PC-3 (cell line): ENCODE measurements at regions not wholly inside any gene's neighbourhood (a gene's known extent, or its start where the extent isn't known, plus 50 kb on each side); places are given as distances from the start of the nearest gene placed in this dataset.

Source experiments
- ATAC-seq: fragments of 200-7000 bp; cut with Tn5 transposase; 2 replicates; pipeline ENCODE4 v1.9.1; 2020; ENCODE audit warnings: mild to moderate bottlenecking, moderate library complexity
- BruUV-seq: library from RNA; stranded (reverse); fragments of 400-500 nt; replicated peaks from 2 replicates; lab custom pipeline; 2021; lab: Mats Ljungman, UMichigan
- CTCF ChIA-PET: fragments of 300-600 bp; sonication (Branson Sonifier 250); formaldehyde crosslinking; loops from one replicate; lab custom pipeline; 2022; ENCODE audit warnings: antibody characterized with exemption; lab: Charles Lee
- POLR2A ChIA-PET: fragments of 300-600 bp; sonication (Branson Sonifier 250); formaldehyde crosslinking; loops from one replicate; lab custom pipeline; 2022; ENCODE audit warnings: antibody characterized with exemption; ENCODE audit not compliant: unreplicated experiment; lab: Charles Lee
- DNase-seq: peaks from one replicate; pipeline ENCODE4 v3.0.0-alpha.2; 2015
- H2AFZ ChIP-seq: fragments of 300-600 bp; sonication (generic); 2 replicates; pipeline ENCODE4 v1.6.0; 2016; ENCODE audit warnings: antibody characterized with exemption, low read length
- H3F3A ChIP-seq: fragments of 300-600 bp; sonication (generic); one replicate; pipeline ENCODE4 v1.6.0; 2017; ENCODE audit warnings: antibody characterized with exemption, low read length, control low read depth, mild to moderate bottlenecking; ENCODE audit not compliant: unreplicated experiment
- H3K27ac ChIP-seq: fragments of 300-600 bp; sonication (generic); 2 replicates; pipeline ENCODE4 v1.5.1; 2016; ENCODE audit warnings: mild to moderate bottlenecking, low read length
- H3K27me3 ChIP-seq: fragments of 300-600 bp; sonication (generic); 2 replicates; pipeline ENCODE4 v1.6.1; 2016; ENCODE audit warnings: low read length, mixed read lengths
- H3K36me3 ChIP-seq: fragments of 300-600 bp; sonication (generic); 2 replicates; pipeline ENCODE4 v1.6.1; 2016; ENCODE audit warnings: low read depth, mixed run types, low read length, mixed read lengths
- H3K4me1 ChIP-seq: fragments of 300-600 bp; sonication (generic); 2 replicates; pipeline ENCODE4 v1.5.1; 2016; ENCODE audit warnings: low read length; ENCODE audit not compliant: insufficient read depth
- H3K4me2 ChIP-seq: fragments of 300-600 bp; sonication (generic); 2 replicates; pipeline ENCODE4 v1.6.0; 2016; ENCODE audit warnings: low read length
- H3K4me3 ChIP-seq: fragments of 300-600 bp; sonication (generic); 2 replicates; pipeline ENCODE4 v1.5.1; 2016; ENCODE audit warnings: mild to moderate bottlenecking, low read length, mixed read lengths
- H3K79me2 ChIP-seq: fragments of 300-600 bp; sonication (generic); 2 replicates; pipeline ENCODE4 v1.6.1; 2017; ENCODE audit warnings: low read length, mixed read lengths
- H3K9ac ChIP-seq: fragments of 300-600 bp; sonication (generic); 2 replicates; pipeline ENCODE4 v1.6.0; 2016; ENCODE audit warnings: mild to moderate bottlenecking, low read length
- H3K9me2 ChIP-seq: fragments of 300-600 bp; sonication (generic); replicated peaks from 2 replicates; pipeline ENCODE4 v1.6.1; 2016; ENCODE audit warnings: mixed run types, low read length, mixed read lengths
- H3K9me3 ChIP-seq: fragments of 300-600 bp; sonication (generic); 2 replicates; pipeline ENCODE4 v1.6.1; 2016; ENCODE audit warnings: low read length, mixed read lengths
- H4K20me1 ChIP-seq: fragments of 300-600 bp; sonication (generic); 2 replicates; pipeline ENCODE4 v1.6.1; 2016; ENCODE audit warnings: low read length, mixed read lengths
- CTCF ChIP-seq: fragments of 300-600 bp; sonication (generic); conservative IDR thresholded peaks from 2 replicates; pipeline ENCODE4 v1.5.1; 2017; ENCODE audit warnings: antibody characterized with exemption, low read depth, mild to moderate bottlenecking, low read length
- EZH2 ChIP-seq: fragments of 300-600 bp; sonication (generic); IDR thresholded peaks from one replicate; pipeline ENCODE4 v1.6.1; 2017; ENCODE audit warnings: antibody characterized with exemption, mild to moderate bottlenecking, low read length; ENCODE audit not compliant: unreplicated experiment
- EZH2phosphoT487 ChIP-seq: fragments of 300-600 bp; sonication (generic); IDR thresholded peaks from 2 replicates; pipeline ENCODE4 v1.6.1; 2018; ENCODE audit warnings: mild to moderate bottlenecking, antibody characterized with exemption, low read length, borderline replicate concordance
- intact Hi-C: fragments of 100-400 bp; cut with micrococcal nuclease; formaldehyde crosslinking; loops from 2 replicates; pipeline ENCODE4 v1.9.0; 2023

- H3K9me2 ChIP-seq: no peaks in the 10 kb centered on the region
- H3K27ac ChIP-seq: no peak overlapping the region
- no peak overlapping the region for H3K4me3 ChIP-seq
- ChIA-PET CTCF (no interaction called here), POLR2A (interaction anchor here (0.6 kb wide), 1 partner anchor 213 kb away, joined by 3 read pairs; no protein-coding TSS in a partner anchor)
- H3K27me3 ChIP-seq: no peaks in the 10 kb centered on the region
- intact Hi-C loops: loop anchor here (5.0 kb wide), 2 partner anchors 44 to 169 kb away; partner anchors contain the start of gene CPEB4
- no peaks in the 10 kb centered on the region for H3F3A ChIP-seq
- H3K4me1 ChIP-seq: peaks cover 34% of the 10 kb centered on the region
- BruUV-seq: no TSS peak
- TF ChIP-seq EZH2phosphoT487 (no peak), CTCF (no peak), EZH2 (no peak)
- H3K36me3 ChIP-seq: no peaks in the 10 kb centered on the region
- DNase-seq (no peak), ATAC-seq (no peak)
- H3K79me2 ChIP-seq: no peaks in the 10 kb centered on the region
- no peaks in the 10 kb centered on the region for H3K9me3 ChIP-seq
- no peak overlapping the region for H3K4me2 ChIP-seq
- no peaks in the 10 kb centered on the region for H4K20me1 ChIP-seq
- no peak overlapping the region for H3K9ac ChIP-seq
- no peak overlapping the region for H2AFZ ChIP-seq
Measured at GRCh38 chr5:173718469-173718868, 102.0 kb upstream of the BOD1 start.

GRCh38 chr5:173719731-173720082 is 103.3 kb upstream of the BOD1 start:
- Histone ChIP-seq H3K4me3 (no peak overlapping the region), H3K27ac (no peak overlapping the region), H3K4me1 (peaks cover 24% of the 10 kb centered on the region), H2AFZ (no peak overlapping the region), H3F3A (no peaks in the 10 kb centered on the region), H3K9me3 (no peaks in the 10 kb centered on the region), H4K20me1 (no peaks in the 10 kb centered on the region), H3K36me3 (no peaks in the 10 kb centered on the region), H3K9ac (no peak overlapping the region), H3K27me3 (no peaks in the 10 kb centered on the region), H3K79me2 (no peaks in the 10 kb centered on the region), H3K4me2 (no peak overlapping the region), H3K9me2 (no peaks in the 10 kb centered on the region)
- no peak for ATAC-seq
- no TSS peak for BruUV-seq
- ChIA-PET CTCF (no interaction called here), POLR2A (no interaction called here)
- no peak for TF ChIP-seq CTCF
- TF ChIP-seq EZH2: no peak
- no peak for TF ChIP-seq EZH2phosphoT487
- intact Hi-C loops: loop anchor here (5.0 kb wide), 2 partner anchors 43 to 168 kb away; partner anchors contain the start of gene CPEB4
- DNase-seq: peak; percentile 23

- Histone ChIP-seq H3K9ac (no peak overlapping the region), H3K9me3 (no peaks in the 10 kb centered on the region), H4K20me1 (no peaks in the 10 kb centered on the region), H3K36me3 (no peaks in the 10 kb centered on the region), H3K4me2 (no peak overlapping the region), H3K9me2 (no peaks in the 10 kb centered on the region), H3K4me1 (peaks cover 17% of the 10 kb centered on the region), H3K27me3 (no peaks in the 10 kb centered on the region), H3K27ac (no peak overlapping the region), H3K79me2 (no peaks in the 10 kb centered on the region), H2AFZ (no peak overlapping the region), H3K4me3 (no peak overlapping the region), H3F3A (no peaks in the 10 kb centered on the region)
- BruUV-seq: no TSS peak
- POLR2A ChIA-PET: no interaction called here
- ATAC-seq (no peak), DNase-seq (no peak)
- intact Hi-C loops: no loop called here
- CTCF ChIA-PET: interaction anchor here (0.5 kb wide), 1 partner anchor 89 kb away, joined by 6 read pairs; no protein-coding TSS in a partner anchor
- TF ChIP-seq EZH2phosphoT487: no peak
- no peak for TF ChIP-seq EZH2
- no peak for TF ChIP-seq CTCF
Measured at GRCh38 chr5:173720286-173720952, 104.0 kb upstream of the BOD1 start.
